Kidney capillary endothelial cell (primary cell): ENCODE measurements at regions not wholly inside any gene's neighbourhood (a gene's known extent, or its start where the extent isn't known, plus 50 kb on each side); places are given as distances from the start of the nearest gene placed in this dataset.

ENCODE experiments used
- DNase-seq: peaks from one replicate; pipeline ENCODE4 v3.0.0-alpha.2; 2018; ENCODE audit warnings: low spot score

DNA sequence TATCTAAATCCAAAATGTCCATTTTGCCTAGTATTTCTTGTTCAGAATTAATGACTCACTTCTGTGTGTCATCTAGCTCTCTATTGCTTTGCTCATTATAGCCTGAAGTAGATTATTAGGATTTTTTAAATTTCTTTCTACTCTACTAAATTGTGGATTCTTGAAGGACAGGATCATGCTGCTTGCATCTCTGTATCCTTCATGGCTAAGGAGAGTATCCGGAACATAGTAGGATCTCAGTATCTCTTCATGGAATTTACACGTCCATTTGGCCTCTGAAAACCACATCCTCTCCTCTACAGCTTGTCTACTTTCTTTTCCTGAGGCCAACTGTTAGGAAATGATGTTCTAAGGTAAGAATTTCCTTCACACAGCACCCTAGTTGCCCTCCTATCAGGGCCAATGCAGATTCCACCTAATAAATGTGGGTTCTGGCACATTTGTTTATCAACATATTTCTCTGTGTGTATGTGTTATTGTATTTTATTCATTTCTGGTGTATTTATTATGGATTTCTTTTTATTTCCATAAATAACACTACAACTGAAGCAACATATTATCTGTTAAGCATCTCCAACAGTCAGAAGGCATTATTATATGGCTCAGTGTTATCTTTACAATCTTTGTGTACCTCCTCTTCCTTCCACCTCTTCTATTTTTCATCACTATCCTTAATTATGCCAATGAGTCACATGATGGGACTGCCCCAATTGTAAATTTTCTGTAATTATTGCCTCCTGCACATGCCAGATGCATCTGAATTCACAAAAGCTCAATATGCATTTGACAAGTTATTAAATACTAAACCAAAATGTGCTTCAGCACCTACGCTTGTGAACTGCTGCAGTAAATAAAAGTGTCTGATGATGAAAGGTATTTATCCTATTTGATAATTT, 557.8 kb upstream of the TLE4 start:
- DNase-seq = peak; percentile 91

DNA sequence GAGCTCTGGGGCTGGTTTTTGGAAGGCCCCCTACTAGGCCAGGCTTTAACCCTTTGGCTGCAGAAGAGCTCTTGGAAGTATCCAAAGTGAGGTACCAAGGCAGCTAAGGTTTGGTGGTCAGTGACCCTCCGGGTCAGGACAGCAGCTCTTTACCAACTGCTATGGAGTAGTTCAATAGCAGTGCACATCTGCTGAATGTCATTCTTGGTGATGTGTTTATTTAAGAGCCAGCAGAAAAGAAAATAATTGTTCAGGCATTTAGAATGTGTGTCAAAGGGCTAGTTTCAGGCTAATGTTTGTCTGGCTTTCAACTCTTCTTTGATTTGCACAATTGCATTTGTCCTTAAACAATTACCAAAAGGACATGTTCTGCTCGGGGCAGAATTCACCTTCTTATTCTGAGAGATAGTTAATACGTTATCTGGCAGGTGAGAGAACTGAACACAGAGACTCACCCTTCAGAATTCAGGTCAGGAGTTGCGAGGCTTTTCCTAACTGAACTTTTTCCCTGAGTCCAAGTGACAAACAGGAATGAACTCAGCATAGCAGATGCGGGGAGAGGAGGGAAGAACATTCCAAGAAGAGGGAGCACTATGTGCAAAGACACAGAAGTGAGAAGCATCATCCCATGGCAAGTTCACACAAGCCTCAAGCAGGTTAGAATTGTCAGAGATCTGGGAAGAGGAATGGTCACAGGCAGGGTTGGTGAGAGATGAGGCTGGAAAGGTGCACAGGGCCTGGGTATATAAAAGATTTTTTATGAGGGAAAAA, 556.7 kb upstream of the TLE4 start:
- DNase-seq = no peak

DNA sequence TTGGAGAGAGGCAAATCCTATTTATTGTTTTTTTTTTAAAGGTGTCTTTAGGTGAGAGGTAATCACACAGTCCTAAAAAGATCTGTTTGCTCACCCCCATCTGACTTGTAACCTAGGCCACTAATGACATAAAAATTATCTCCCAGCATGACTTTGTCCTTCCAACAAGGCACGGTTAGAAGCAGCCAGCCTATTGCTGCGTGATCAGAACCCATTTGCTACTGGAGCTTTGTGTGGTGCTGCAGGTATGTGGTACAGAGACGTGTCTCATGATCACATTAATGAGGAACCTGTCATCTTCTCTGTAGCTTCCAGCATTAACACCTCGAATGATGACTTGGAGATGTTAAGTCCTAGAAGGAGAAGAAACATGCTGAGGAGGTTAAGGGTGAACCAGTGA, 555.8 kb upstream of the TLE4 start:
- DNase-seq = no peak

DNA sequence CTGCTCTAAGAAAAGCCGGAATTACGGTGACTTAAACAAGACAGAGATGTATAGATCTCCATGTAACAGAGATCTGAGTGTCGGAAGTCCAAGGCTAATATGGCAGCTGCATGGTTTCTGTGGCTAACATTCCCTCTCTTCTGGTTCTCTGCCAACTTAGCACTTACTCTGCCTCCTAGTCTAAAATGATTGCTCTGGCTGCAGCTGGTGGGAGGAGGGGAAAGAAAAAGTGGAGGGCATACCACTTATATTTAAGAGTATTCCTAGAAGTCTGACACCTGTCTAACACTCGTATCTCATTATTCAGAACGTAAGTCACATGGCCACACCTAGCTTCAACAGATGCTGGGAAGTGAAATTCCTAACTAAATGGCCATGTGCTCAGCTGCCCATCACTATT, 551.5 kb upstream of the TLE4 start:
- no peak for DNase-seq

DNA sequence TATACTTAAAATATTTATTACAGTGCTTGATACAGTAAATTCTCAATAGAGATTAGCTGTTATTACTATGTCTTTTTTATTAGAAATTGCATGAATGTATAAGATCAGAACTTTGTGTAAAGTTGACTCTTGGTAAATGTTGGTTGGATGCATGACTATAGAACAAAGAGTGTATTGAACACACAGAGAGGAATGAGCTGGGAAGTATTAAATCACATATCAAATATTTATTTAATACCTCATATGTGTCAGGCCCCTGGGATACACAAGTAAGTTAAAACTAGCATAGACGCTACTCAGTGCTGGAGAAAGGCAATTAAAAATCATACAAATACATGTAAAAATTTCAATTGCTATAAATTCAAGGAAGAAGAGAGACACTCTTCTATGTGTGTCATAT, 550.7 kb upstream of the TLE4 start:
- DNase-seq = no peak

DNA sequence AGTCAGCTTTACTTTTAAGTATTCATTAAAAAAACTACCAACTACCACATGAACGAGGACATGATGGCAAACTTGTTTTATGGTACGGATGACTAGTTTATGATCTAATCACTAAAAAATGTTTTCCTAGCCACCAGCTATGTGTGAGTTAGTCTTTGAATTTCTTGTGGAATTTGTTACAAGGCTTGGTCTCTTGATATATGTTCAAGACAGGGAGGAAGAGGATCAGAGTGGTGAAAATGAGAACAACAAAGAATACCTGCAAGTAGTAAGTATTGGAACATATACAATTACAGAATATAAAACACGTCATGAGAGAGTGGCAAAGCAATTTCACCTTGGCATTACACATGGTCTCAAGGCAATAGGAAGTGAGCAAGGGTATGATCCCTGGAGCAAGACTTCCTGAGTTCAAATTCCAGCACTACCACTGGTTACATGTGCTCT, 548.6 kb upstream of the TLE4 start:
- peak; percentile 72 for DNase-seq

DNA sequence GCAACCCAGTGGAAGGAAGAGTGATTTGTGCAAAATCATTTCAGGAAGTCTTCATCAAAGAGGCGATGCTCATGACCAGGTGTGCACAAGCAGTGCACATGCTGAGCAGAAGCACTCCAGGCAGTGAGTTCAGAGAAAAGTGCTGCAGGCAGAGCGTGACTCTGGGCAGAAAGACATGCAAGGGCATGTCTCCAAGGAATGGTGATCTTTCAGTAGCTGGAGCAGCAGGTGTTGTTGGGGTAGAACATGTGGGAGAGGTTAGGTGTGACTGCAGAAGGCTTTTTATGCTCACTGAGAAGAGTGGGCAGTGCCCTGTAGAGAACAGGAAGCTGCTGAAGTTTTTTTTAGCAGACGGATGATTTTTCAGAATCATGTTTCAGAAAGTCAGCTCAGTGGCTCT, 545.4 kb upstream of the TLE4 start:
- no peak for DNase-seq

DNA sequence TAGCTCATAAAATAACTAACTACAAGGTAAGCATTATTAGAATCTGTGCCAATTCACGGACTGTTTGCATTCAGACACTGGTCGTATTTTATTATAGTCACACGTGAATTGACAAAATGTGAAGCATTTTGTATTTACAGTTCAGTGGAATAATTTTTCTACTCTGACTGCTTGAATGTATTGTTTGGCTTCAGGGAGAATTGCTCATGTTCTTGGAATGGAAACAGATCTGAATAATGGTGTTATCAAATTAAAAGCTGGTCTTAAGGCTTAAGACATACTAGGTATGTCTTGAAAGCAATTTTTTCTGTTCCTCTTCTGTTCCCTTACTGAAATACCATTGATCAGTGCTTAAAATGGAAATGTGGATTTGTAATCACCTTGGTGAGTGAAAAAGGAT, 543.7 kb upstream of the TLE4 start:
- DNase-seq = no peak

DNA sequence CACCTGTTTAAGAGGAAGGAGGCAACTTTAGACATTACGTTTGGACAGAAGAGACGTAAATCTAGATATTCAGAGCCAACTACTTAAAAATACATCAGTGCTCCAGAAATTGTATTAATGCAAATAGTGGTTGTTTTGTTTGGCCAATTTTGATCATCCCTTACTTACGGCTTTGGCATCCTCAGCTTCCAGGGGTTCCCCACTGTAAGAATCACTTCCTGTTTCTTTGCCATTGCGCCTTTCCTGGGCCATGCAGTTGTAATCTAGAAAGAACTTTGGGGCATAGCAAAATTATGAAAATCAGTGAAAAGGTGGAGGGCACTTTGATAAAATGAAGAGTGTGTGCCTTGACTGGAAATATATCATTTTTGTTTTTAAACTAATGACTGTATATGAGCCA, 537.2 kb upstream of the TLE4 start:
- DNase-seq = no peak

DNA sequence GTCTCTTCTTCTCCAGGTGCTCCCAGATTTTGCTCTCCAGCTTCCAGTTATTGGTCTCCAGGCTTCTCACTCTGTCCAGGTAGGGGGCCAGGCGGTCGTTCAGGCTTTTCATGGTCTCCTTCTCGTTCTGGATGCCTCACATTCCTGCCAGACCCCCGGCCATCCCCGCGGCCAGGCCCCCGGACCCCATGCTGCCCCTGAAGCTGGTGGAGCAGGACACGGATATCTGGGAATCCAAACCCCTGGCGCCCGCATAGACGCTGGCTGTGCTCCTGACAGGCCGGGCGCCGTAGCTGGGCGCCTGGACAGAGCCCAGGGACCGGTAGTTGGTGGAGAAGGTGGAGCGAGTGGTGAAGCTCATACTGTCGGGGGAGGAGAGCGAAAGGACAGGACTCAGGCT, 534.4 kb upstream of the TLE4 start:
- DNase-seq = no peak

DNA sequence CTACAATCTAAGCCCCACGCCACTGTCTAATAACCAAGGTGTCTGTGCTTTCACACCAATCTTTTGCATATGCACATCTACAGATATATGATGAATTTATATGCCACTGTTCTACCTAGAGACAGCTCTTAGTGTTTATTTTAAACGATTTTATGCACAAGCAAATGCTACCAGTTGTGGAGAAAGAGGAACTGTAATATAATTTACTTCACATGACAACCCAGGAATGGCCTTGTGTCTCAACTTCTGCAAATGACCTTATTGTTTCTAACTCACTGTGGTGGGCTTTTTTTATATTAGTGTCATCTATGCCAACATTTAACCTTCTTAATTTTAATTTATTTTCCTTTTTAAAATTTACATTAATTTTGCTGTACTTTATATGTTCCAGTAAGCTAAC, 531.1 kb upstream of the TLE4 start:
- DNase-seq = no peak

DNA sequence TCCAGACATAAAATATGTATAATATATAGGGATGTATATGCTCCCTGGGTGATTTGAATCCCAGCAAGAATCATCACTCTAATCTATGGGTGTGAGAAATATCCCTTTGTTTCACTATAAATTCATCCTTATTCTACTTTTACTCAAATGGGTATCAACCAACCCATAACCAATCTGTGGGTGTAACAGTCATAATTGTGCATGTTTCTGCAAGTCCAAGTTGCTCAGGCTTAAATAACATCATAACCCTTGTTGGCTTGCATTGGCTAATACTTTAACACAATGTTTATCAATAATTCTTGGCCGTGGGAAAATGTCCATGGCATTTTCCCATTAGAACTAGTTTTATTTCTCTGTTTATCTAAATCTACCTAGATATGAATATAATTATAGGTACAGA, 530.5 kb upstream of the TLE4 start:
- no peak for DNase-seq

DNA sequence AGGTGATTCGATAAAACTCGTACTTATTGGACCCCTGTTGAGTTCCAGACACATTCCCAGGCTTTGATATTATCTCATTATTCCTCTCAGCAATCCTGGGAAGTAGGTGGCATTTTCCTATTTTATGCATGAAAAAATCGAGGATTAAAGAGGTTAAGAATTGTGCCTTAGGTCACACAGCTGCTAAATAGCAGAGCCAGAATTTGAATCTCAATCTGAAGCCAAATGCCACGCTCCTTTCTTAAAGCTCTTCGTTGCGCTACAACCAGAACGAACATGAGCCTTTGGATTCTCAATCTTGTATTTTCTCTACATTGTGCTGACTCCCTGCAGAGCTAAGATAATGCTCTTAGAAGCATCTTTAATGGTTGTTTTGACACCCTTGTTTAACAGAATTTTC, 527.8 kb upstream of the TLE4 start:
- no peak for DNase-seq

DNA sequence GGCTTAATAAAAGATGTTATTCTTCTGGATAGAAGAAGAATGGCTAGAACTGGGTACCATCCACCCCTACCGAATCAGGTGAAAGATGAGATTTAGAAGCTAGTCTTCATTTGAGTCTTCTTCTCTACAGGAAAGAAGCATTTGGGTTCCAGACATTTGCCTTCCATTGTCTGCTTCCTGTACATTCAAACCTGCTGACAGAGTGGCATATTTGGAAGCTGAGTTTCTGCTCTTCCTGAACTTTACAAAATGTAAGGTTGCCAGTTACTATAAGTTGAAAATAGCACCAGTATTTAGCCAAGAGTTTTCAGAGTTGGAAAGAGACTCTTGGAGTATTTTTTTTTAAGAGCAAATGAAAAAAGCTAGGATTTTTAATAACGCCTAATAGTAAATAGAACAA, 525.4 kb upstream of the TLE4 start:
- DNase-seq = peak; percentile 47

DNA sequence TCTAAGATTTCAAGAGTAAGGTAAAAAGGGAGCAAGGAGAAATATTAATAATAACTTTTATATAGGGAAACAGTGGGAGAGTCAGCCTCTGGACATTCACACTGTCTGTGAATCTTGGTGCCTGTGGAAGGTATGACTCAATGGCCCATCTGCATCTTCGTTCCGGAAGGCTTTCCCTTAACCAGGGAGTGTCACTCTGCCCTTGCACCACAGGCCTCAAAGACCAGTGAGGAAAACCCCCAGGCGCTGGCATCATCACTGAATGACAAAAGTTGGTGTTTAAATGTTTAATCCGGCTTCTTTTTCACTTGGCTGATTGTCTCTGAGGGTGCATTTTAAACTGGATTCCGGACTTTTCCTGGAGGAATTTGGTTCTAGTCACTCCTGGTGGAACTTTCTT, 522.4 kb upstream of the TLE4 start:
- DNase-seq = no peak

DNA sequence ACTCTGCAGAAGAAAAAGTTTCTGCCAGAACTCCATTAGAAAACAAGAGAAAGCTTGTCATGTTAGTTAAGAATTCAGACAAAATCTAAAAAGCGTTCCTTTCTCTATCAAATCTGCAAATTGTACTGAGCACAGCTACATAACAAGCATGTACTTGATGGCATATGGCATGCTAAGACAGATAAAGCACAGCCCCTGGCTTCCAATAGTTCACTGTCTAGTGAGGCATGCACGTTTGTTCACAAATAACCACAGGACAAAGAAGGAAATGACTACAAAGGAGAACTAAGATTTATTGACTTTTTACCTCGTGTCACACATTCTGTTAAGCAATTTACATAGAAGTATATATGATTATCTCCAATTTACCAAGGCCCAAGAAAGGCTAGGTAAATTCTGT, 518.2 kb upstream of the TLE4 start:
- DNase-seq = no peak

DNA sequence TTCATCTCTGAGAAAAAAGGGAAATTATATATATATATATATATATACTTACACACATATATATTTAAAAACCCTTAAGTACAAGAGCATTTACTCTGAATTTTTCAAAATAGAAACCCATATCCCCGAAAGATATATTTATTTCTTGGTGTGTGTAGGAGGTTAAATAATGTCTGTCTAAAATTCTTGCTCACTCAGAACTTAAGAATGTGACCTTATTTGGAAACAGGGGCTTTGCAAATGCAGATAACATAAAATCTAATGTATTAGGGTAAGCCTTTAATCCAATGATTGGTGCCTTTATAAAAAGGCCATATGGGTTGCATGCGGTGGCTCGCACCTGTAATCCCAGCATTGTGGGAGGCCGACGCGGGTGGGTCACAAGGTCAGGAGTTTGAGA, 517.3 kb upstream of the TLE4 start:
- DNase-seq = no peak

DNA sequence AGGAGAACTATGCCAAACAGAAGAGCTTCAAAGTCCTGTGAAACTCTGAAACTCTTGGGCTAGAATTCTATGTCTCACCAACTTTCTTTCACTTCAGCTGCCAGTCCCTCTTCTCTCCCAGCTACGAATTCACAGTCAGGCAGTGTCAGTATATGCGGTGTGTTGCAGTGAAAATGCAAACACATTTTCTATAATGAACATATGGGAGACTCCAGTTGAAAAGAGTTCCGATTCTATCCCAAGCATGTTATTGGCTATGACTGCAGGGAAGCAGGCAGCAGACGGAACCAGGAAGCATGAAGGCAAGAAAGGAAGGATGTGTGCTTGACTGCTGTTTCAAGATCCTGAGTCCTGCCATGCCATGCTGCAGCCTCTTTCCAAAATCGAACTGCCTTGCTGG, 515.7 kb upstream of the TLE4 start:
- DNase-seq = no peak

DNA sequence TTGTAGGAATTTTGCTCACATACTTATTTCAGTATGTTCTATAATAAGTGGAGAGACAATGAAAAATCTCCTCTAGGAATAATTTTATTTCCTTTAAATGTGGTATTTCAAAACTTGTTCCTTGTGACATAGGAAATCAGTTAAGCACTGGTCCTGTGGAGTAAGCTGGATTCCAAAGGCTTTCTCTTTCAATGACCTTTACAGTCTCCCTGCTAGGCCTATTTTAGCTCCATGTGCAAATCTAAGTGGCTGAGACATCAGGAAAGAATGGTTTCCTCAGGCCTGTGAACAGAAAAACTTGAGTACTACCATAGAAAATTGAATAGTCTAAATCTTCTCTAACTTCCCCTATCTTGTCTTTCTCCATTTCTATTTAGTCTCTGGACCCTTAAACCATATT, 514.2 kb upstream of the TLE4 start:
- DNase-seq = no peak

DNA sequence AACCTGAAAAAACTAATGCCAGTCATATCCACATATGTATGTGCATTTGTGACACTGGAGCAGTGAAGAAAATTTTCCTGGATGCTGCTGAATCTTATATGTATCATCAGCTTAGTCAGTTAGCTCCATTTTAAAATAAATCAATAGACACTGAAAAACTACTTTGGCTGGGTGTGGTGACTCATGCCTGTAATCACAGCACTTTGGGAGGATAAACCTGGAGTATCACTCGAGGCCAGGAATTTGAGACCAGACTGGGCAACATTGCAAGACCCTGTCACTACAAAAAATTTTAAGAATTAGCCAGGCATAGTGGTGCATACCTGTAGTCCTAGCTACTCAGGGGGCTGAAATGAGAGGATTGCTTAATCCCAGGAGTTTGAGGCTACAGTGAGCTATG, 511.0 kb upstream of the TLE4 start:
- no peak for DNase-seq

DNA sequence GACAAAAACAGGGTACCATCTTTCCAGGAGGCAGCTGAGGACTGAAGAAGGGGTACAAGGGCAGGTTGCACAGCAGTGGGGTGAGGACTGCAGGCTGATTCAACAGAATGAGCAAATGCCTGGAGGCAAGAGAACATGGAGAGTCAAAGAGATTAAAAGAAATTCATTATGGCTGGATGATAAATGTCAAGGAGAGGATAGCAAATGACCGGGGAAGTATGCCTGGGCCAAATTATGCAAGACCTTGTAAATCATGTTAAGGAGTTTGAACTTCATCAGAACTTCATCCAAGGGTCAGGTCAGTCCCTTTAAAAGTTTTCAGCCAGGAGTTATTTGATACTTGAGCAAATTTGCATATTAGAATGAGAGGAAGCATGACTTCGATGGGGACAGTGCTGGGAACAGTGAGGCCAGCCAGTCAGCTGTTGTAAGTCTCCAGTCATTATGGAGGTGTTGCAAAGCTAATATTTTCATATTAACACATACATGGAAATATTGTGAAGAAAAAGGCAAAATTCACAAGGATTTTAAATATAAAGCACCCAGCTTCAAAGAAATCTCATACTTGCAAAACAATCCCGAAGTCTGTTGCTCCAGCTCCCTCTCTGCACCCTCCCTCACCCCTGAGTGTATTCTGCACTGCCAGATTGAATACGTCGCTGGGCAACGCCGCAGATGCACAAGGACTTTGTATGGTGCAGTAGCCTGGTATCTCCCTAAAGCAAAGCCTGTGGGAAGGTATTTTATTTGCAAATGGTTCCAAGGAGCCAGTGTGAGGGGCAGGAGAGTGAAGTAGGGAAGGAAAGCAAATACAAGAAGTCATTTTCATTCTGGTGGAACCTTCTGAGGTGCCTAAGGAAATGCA, 509.8 kb upstream of the TLE4 start:
- no peak for DNase-seq

DNA sequence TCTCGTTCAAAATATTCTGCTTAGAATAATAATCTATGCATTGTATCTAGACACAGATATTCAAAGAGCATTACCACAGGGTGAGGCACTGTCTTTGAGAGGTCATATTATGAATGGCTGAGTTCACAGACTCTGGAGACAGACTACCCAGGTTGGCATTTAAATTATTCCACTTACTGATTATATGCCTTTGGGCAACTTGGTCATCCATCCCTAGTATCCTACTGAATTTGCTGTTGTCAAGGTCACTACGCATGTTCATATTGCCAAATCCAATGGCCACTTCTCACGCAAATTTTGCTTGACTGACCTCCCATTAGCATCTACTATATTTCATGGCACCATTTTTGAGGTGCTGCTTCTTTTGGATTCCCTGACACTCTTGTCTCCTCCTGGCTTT, 498.6 kb upstream of the TLE4 start:
- no peak for DNase-seq

DNA sequence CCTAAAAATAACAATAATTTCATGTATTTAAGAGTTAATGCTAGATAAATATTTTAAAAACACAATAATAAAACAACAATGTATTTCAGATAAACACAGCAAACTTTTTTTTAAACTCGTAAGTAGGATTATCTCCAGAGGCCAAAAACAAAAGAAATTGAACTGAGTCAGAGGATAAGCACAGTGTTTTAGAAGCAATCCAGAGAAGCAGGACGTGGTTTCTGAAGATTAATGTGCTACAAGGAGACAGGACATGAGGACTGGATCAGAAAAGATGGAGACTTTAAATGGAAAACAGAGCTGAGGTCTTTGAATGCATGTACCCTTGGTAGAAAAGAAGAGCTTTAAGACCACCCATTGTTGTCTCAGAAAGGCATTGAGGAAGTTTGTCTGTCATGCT, 491.2 kb upstream of the TLE4 start:
- no peak for DNase-seq
